Cardiac fibroblast (primary cell): ENCODE measurements at regions not wholly inside any gene's neighbourhood (a gene's known extent, or its start where the extent isn't known, plus 50 kb on each side); places are given as distances from the start of the nearest gene placed in this dataset.

Experiments
- DNase-seq, 2 donors: peaks; one replicate each; pipeline versions ENCODE4 v3.0.0 to v3.0.0-alpha.2; 2010; ENCODE audit warnings: low read depth in 2 of 2
- H3K4me3 ChIP-seq, 2 donors: replicated peaks in 1 of 2; 1 replicate in 1 of 2; 2 replicates in 1 of 2; pipeline ENCODE4 v1.5.1; 2011; ENCODE audit warnings: low read depth in 2 of 2, low read length in 2 of 2, mild to moderate bottlenecking in 2 of 2, moderate library complexity in 1 of 2
- TF ChIP-seq, protein P1 (sequence below): IDR thresholded peaks from one replicate; pipeline ENCODE4 v1.5.1; 2011; ENCODE audit warnings: low read depth, mild to moderate bottlenecking, low read length, inconsistent platforms

DNA sequence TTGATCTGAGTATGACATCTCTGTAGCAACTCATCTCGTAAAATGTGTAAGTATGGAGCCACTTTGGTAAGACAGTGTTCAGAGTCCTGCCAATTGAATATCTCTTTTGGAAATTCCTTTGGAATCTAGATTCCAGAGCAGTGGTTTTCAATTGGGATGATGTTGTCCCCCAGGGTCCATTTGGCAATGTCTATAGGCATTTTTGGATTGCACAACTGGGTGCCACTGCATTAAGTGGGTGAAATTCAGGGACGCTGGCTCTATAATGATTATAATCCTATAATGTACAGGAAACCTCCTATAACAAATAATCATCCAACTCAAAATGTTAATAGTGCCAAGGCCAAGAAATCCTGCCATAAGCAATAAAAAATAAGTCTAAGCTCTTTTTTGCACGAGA lies 404.8 kb upstream of the RAG2 start:
- no peak for DNase-seq
- H3K4me3 ChIP-seq = no peak overlapping the region
- TF ChIP-seq, protein P1, sequence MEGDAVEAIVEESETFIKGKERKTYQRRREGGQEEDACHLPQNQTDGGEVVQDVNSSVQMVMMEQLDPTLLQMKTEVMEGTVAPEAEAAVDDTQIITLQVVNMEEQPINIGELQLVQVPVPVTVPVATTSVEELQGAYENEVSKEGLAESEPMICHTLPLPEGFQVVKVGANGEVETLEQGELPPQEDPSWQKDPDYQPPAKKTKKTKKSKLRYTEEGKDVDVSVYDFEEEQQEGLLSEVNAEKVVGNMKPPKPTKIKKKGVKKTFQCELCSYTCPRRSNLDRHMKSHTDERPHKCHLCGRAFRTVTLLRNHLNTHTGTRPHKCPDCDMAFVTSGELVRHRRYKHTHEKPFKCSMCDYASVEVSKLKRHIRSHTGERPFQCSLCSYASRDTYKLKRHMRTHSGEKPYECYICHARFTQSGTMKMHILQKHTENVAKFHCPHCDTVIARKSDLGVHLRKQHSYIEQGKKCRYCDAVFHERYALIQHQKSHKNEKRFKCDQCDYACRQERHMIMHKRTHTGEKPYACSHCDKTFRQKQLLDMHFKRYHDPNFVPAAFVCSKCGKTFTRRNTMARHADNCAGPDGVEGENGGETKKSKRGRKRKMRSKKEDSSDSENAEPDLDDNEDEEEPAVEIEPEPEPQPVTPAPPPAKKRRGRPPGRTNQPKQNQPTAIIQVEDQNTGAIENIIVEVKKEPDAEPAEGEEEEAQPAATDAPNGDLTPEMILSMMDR = no peak

DNA sequence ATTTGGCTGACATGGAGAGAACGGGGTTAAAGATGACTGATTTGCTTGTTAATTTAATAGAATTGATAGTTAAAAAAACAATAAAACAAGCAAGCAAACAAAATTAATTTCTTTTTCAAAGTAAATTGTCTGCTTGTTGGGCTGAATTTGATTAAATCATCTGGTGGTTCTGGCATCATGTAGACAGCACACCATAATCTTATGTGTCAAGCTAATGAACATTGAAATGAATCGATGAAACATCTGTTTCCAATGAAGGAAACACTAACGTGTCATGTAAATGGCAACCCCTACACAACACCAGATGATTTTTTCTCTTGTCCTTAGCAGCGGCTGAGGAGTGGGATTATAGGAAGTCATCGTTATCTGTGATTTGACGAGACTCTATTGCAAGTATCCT lies 399.6 kb upstream of the RAG2 start:
- TF ChIP-seq, protein P1 = no peak
- no peak for DNase-seq
- H3K4me3 ChIP-seq = no peak overlapping the region

DNA sequence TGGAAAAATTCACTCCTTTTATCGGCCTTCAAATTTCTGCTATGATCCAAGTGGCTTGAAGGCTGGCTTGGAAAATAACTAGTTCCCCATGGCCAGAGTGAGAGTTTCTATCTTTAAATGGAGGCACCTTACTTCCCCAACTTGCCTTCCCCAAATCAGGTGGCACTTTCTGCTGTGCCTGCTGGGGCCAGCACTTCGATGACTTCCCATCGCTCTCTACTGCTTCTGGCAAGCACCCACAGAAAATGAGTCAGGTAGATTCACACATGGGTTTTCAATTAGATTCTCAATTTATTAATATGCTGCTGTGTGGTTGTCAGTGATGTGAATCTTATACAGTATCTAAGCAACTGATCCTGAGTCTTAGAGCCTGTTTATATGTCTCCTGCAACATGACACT lies 398.8 kb upstream of the RAG2 start:
- no peak for DNase-seq
- TF ChIP-seq, protein P1 = no peak
- no peak overlapping the region for H3K4me3 ChIP-seq

DNA sequence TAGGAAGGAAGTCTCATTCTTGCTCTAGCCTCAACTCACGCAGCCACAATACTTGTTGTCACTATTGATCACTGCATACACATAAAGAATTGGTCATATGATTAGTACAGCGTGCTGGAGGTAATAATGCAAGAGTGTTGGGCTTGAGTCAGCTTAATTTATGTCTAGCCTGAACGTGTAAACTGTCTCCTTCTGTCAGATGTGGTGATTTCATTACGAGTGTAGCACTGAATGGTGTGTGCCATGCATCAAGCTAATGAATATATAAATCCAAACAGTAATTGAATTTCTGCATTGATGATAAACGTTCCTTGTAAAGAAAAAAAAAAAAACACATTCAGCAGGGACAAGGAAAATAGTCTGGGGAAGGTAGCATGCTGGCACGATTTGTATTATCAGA lies 396.2 kb upstream of the RAG2 start:
- DNase-seq = no peak
- TF ChIP-seq, protein P1 = no peak
- no peak overlapping the region for H3K4me3 ChIP-seq

DNA sequence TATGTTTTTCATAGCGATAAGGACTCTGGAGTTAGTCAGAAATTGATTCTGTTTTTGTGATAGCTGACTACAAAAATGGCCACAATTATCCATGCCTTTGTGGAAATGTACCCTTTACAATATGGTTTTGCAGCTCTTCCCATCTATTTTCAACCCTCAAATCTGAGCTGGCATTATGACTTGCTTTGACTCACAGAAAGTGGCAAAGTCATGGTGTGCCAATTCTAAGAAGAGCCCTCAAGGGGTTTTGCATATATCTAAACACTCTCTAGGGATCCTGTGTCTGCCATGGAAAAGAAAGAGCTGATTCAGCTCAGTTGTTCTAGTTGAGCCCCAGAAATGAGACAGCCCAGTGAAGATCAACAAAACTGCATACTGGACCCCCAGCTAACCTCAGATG lies 390.5 kb upstream of the RAG2 start:
- no peak overlapping the region for H3K4me3 ChIP-seq
- DNase-seq = no peak
- TF ChIP-seq, protein P1 = no peak

DNA sequence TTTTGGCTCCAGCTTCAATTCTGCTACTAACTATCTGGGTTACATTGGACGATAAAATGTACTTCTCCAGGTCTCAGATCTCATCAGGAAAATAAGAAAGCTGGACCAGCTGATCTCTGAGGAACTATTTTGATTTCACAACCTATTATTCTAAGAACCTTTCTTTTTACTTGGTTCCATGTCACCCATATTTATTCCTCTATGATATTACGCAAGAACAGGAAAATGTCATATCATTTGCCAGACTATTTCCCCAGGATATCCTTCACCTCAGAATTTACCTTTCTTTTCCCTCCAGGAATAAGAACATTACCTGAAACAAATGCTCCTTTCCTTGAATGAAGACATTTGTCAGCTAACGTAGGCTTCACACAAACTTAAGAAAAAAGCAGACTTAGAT lies 387.5 kb upstream of the RAG2 start:
- DNase-seq = no peak
- H3K4me3 ChIP-seq = no peak overlapping the region
- TF ChIP-seq, protein P1 = no peak

DNA sequence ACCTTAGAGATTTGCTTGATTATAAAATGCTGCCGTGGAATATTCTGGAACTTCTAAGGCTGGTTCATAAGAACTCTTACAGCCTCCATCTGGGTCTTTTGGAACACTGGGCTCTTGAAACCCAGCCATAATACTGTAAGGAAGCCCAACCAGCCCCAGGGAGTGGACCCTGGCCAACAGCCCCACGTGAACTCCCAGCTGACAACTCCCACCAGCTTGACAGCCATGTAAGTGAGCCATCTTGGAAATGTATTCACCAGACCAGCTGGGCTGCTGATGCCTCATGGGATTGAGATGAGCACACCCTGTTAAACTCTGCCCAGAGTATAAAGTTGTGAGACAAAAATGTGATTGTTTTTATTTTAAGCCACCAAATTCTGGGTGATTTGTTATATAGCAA lies 378.7 kb upstream of the RAG2 start:
- TF ChIP-seq, protein P1 = no peak
- no peak overlapping the region for H3K4me3 ChIP-seq
- DNase-seq = no peak
